Iris pigment epithelial cell (primary cell): ENCODE measurements at regions not wholly inside any gene's neighbourhood (a gene's known extent, or its start where the extent isn't known, plus 50 kb on each side); places are given as distances from the start of the nearest gene placed in this dataset.

Experiments used
- DNase-seq: peaks from one replicate; pipeline ENCODE4 v3.0.0-alpha.2; 2011; ENCODE audit warnings: low read depth

- no peak for DNase-seq
These were observed 1688.2 kb downstream of the EFNA5 start for GRCh38 chr5:105982526-105982925.

GRCh38 chr5:105978011-105978410 is 1692.7 kb downstream of the EFNA5 start:
- no peak for DNase-seq

- DNase-seq: no peak
These were observed 1693.6 kb downstream of the EFNA5 start for GRCh38 chr5:105977163-105977562.

GRCh38 chr5:105970919-105971318 is 1699.8 kb downstream of the EFNA5 start:
- no peak for DNase-seq

GRCh38 chr5:105968981-105969380 is 1701.8 kb downstream of the EFNA5 start:
- peak; percentile 26 for DNase-seq

- no peak for DNase-seq
These were observed 1707.0 kb downstream of the EFNA5 start for GRCh38 chr5:105963696-105964255.

GRCh38 chr5:105961572-105961971 is 1709.2 kb downstream of the EFNA5 start:
- no peak for DNase-seq

- peak; percentile 71 for DNase-seq
These were observed 1714.1 kb downstream of the EFNA5 start for GRCh38 chr5:105956456-105957196.

GRCh38 chr5:105954341-105954740 is 1716.4 kb downstream of the EFNA5 start:
- peak; percentile 33 for DNase-seq

GRCh38 chr5:105953616-105954015 is 1717.1 kb downstream of the EFNA5 start:
- no peak for DNase-seq

GRCh38 chr5:105952875-105953274 is 1717.9 kb downstream of the EFNA5 start:
- peak; percentile 80 for DNase-seq

GRCh38 chr5:105947461-105947860 is 1723.3 kb downstream of the EFNA5 start:
- DNase-seq: no peak

- no peak for DNase-seq
These were observed 1725.3 kb downstream of the EFNA5 start for GRCh38 chr5:105945203-105945972.

- DNase-seq: no peak
These were observed 1730.6 kb downstream of the EFNA5 start for GRCh38 chr5:105940181-105940580.

- DNase-seq: no peak
These were observed 1736.6 kb downstream of the EFNA5 start for GRCh38 chr5:105934171-105934570.

GRCh38 chr5:105931881-105932421 is 1738.8 kb downstream of the EFNA5 start:
- DNase-seq: peak; percentile 80

GRCh38 chr5:105929858-105930257 is 1740.9 kb downstream of the EFNA5 start:
- DNase-seq: no peak

- peak; percentile 91 for DNase-seq
These were observed 1746.4 kb downstream of the EFNA5 start for GRCh38 chr5:105924366-105924765.

GRCh38 chr5:105922574-105922973 is 1748.2 kb downstream of the EFNA5 start:
- DNase-seq: no peak

- DNase-seq: no peak
These were observed 1748.7 kb downstream of the EFNA5 start for GRCh38 chr5:105922080-105922479.

GRCh38 chr5:105917189-105917588 is 1753.5 kb downstream of the EFNA5 start:
- no peak for DNase-seq

- DNase-seq: peak; percentile 46
These were observed 1763.7 kb downstream of the EFNA5 start for GRCh38 chr5:105907016-105907415.

- DNase-seq: no peak
These were observed 1765.3 kb downstream of the EFNA5 start for GRCh38 chr5:105905392-105905791.
